ENCODE measurements at regions not wholly inside any gene's neighbourhood (a gene's known extent, or its start where the extent isn't known, plus 50 kb on each side); places are given as distances from the start of the nearest gene placed in this dataset.

DNA sequence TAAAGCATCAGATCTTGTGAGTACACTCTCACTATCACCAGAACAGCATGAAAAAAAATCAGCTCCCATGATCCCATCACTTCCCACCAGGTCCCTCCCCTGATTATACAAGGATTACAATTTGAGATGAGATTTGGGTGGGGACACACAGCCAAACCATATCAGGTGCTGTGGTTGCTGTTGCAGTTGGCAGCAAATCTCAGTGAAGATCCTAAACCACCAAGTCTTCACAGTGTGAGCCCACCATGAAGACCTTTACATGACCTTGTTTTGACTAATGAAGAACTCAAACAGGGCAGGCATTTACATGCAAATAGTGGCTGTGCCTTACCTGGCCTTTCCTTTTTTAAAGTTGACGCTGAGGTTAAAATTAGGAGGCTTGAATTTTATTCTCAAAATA, 242.6 kb downstream of the ACTR3B start:
- TF ChIP-seq TCF4 (CRISPR knock-in tag; IDR thresholded peaks at IDR 0.05; ENCODE audit: borderline replicate concordance) (no peak), ZFP30 (CRISPR knock-in tag; IDR thresholded peaks at IDR 0.05) (no peak), ESRRG (CRISPR knock-in tag; IDR thresholded peaks at IDR 0.05) (no peak), PATZ1 (CRISPR knock-in tag; IDR thresholded peaks at IDR 0.05; ENCODE audit: borderline replicate concordance) (no peak), ZNF8 (CRISPR knock-in tag; IDR thresholded peaks at IDR 0.05) (no peak), OSR1 (CRISPR knock-in tag; IDR thresholded peaks at IDR 0.05) (no peak), TSHZ2 (CRISPR knock-in tag; IDR thresholded peaks at IDR 0.05) (no peak), ARNTL (CRISPR knock-in tag; IDR thresholded peaks at IDR 0.05; ENCODE audit: borderline replicate concordance, low read depth) (no peak), SNAI2 (CRISPR knock-in tag; IDR thresholded peaks at IDR 0.05) (no peak), ZFP3 (CRISPR knock-in tag; IDR thresholded peaks at IDR 0.05) (no peak), CSRNP3 (CRISPR knock-in tag; IDR thresholded peaks at IDR 0.05) (no peak), ZNF70 (CRISPR knock-in tag; IDR thresholded peaks at IDR 0.05) (no peak), GLIS3 (CRISPR knock-in tag; IDR thresholded peaks at IDR 0.05) (no peak)
- no peak for ATAC-seq

GRCh38 chr7:153002572-153002971, 243.0 kb downstream of the ACTR3B start:
- no peak for ATAC-seq
- no peak for TF ChIP-seq PPARA (CRISPR knock-in tag; IDR thresholded peaks at IDR 0.05; ENCODE audit: borderline replicate concordance)
- no peak for TF ChIP-seq SNAI2 (CRISPR knock-in tag; IDR thresholded peaks at IDR 0.05)
- no peak for TF ChIP-seq POU6F1 (CRISPR knock-in tag; IDR thresholded peaks at IDR 0.05; ENCODE audit: borderline replicate concordance, low read depth)
- no peak for TF ChIP-seq ISL1 (CRISPR knock-in tag; IDR thresholded peaks at IDR 0.05)
- no peak for TF ChIP-seq OSR1 (CRISPR knock-in tag; IDR thresholded peaks at IDR 0.05)
- TF ChIP-seq ZC3H10 (CRISPR knock-in tag; IDR thresholded peaks at IDR 0.05) = no peak
- no peak for TF ChIP-seq ZNF70 (CRISPR knock-in tag; IDR thresholded peaks at IDR 0.05)
- no peak for TF ChIP-seq TSHZ2 (CRISPR knock-in tag; IDR thresholded peaks at IDR 0.05)
- no peak for TF ChIP-seq ZFP30 (CRISPR knock-in tag; IDR thresholded peaks at IDR 0.05)
- TF ChIP-seq PATZ1 (CRISPR knock-in tag; IDR thresholded peaks at IDR 0.05; ENCODE audit: borderline replicate concordance) = no peak
- no peak for TF ChIP-seq CREB5 (CRISPR knock-in tag; IDR thresholded peaks at IDR 0.05; ENCODE audit: low read depth)
- TF ChIP-seq TOX (CRISPR knock-in tag; IDR thresholded peaks at IDR 0.05; ENCODE audit: borderline replicate concordance) = no peak
- no peak for TF ChIP-seq ARNTL (CRISPR knock-in tag; IDR thresholded peaks at IDR 0.05; ENCODE audit: borderline replicate concordance, low read depth)
- no peak for TF ChIP-seq ZFP3 (CRISPR knock-in tag; IDR thresholded peaks at IDR 0.05)
- no peak for TF ChIP-seq TCF4 (CRISPR knock-in tag; IDR thresholded peaks at IDR 0.05; ENCODE audit: borderline replicate concordance)
- TF ChIP-seq CSRNP3 (CRISPR knock-in tag; IDR thresholded peaks at IDR 0.05) = no peak
- TF ChIP-seq RARB (CRISPR knock-in tag; IDR thresholded peaks at IDR 0.05) = no peak

Data from SK-N-SH treated with all-trans-retinoic acid at 6 μM for 48 hours (cell line).